ENCODE measurements at regions not wholly inside any gene's neighbourhood (a gene's known extent, or its start where the extent isn't known, plus 50 kb on each side); places are given as distances from the start of the nearest gene placed in this dataset.
A peak's percentile ranks its signal among the peaks of the same experiment; 100 is the strongest.

- Histone ChIP-seq H3K36me3 (ENCODE audit: control insufficient read depth in 4 of 4, insufficient read depth in 4 of 4, low read length in 3 of 4) (no peaks in the 10 kb centered on the region), H3K27ac (ENCODE audit: insufficient read depth in 1 of 2, low read depth in 1 of 2, low read length in 2 of 2, poor library complexity in 1 of 2, severe bottlenecking in 2 of 2) (no peak overlapping the region), H3K4me3 (ENCODE audit: control insufficient read depth in 1 of 7, extremely low read depth in 1 of 7, insufficient read depth in 4 of 7, low read depth in 2 of 7, low read length in 6 of 7) (no peak overlapping the region), H3K27me3 (replicated peaks in 2 of 5; ENCODE audit: control insufficient read depth in 4 of 5, insufficient read depth in 5 of 5, low read length in 4 of 5) (peaks cover 0 to 10% (median 2%) of the 10 kb centered on the region in 5 experiments), H3K9me3 (ENCODE audit: control extremely low read depth in 1 of 5, control insufficient read depth in 4 of 5, insufficient read depth in 2 of 5, low read depth in 1 of 5, low read length in 4 of 5) (no peaks in the 10 kb centered on the region), H3K4me1 (ENCODE audit: control extremely low read depth in 1 of 4, control insufficient read depth in 4 of 4, insufficient read depth in 4 of 4, low read length in 3 of 4) (no peaks in the 10 kb centered on the region)
- ChIA-PET POLR2A (no interaction called here), CTCF (interaction anchor here (0.6 to 1.6 kb wide), 2 partner anchors 17 to 441 kb away, joined by 3 to 5 read pairs; no protein-coding TSS in a partner anchor)
- 62% methylated on average over 2 of the region's 7 CpGs for WGBS (ENCODE audit: insufficient coverage)
- DNase-seq, result peak; percentile 13 to 46 (median 41)
Measured at GRCh38 chr10:62554632-62555199, 180.5 kb downstream of the ZNF365 start.

GRCh38 chr10:62559481-62560200, 185.5 kb downstream of the ZNF365 start:
- POLR2A ChIA-PET, result no interaction called here
- no peak for DNase-seq
- no peak overlapping the region for H3K4me3 ChIP-seq (ENCODE audit: control insufficient read depth in 1 of 7, extremely low read depth in 1 of 7, insufficient read depth in 4 of 7, low read depth in 2 of 7, low read length in 6 of 7)
- no peaks in the 10 kb centered on the region for H3K36me3 ChIP-seq (ENCODE audit: control insufficient read depth in 4 of 4, insufficient read depth in 4 of 4, low read length in 3 of 4)
- H3K4me1 ChIP-seq (ENCODE audit: control extremely low read depth in 1 of 4, control insufficient read depth in 4 of 4, insufficient read depth in 4 of 4, low read length in 3 of 4), result no peaks in the 10 kb centered on the region
- H3K9me3 ChIP-seq (ENCODE audit: control extremely low read depth in 1 of 5, control insufficient read depth in 4 of 5, insufficient read depth in 2 of 5, low read depth in 1 of 5, low read length in 4 of 5), result no peaks in the 10 kb centered on the region
- WGBS (ENCODE audit: insufficient coverage), result 100% methylated on average over 2 of the region's 5 CpGs
- peaks cover 0 to 10% (median 2%) of the 10 kb centered on the region in 5 experiments for H3K27me3 ChIP-seq (replicated peaks in 2 of 5; ENCODE audit: control insufficient read depth in 4 of 5, insufficient read depth in 5 of 5, low read length in 4 of 5)
- H3K27ac ChIP-seq (ENCODE audit: insufficient read depth in 1 of 2, low read depth in 1 of 2, low read length in 2 of 2, poor library complexity in 1 of 2, severe bottlenecking in 2 of 2), result no peak overlapping the region
- CTCF ChIA-PET, result no interaction called here

GRCh38 chr10:62560201-62560819, 186.1 kb downstream of the ZNF365 start:
- no peak overlapping the region for H3K27ac ChIP-seq (ENCODE audit: insufficient read depth in 1 of 2, low read depth in 1 of 2, low read length in 2 of 2, poor library complexity in 1 of 2, severe bottlenecking in 2 of 2)

GRCh38 chr10:62561151-62561550, 187.0 kb downstream of the ZNF365 start:
- no peak for DNase-seq
- Histone ChIP-seq H3K27me3 (replicated peaks in 2 of 5; ENCODE audit: control insufficient read depth in 4 of 5, insufficient read depth in 5 of 5, low read length in 4 of 5) (peaks cover 0 to 10% (median 2%) of the 10 kb centered on the region in 5 experiments), H3K4me1 (ENCODE audit: control extremely low read depth in 1 of 4, control insufficient read depth in 4 of 4, insufficient read depth in 4 of 4, low read length in 3 of 4) (no peaks in the 10 kb centered on the region), H3K4me3 (ENCODE audit: control insufficient read depth in 1 of 7, extremely low read depth in 1 of 7, insufficient read depth in 4 of 7, low read depth in 2 of 7, low read length in 6 of 7) (no peak overlapping the region), H3K9me3 (ENCODE audit: control extremely low read depth in 1 of 5, control insufficient read depth in 4 of 5, insufficient read depth in 2 of 5, low read depth in 1 of 5, low read length in 4 of 5) (no peaks in the 10 kb centered on the region), H3K27ac (ENCODE audit: insufficient read depth in 1 of 2, low read depth in 1 of 2, low read length in 2 of 2, poor library complexity in 1 of 2, severe bottlenecking in 2 of 2) (no peak overlapping the region), H3K36me3 (ENCODE audit: control insufficient read depth in 4 of 4, insufficient read depth in 4 of 4, low read length in 3 of 4) (no peaks in the 10 kb centered on the region)
- no CpG with 5 or more reads among the region's 3 CpGs for WGBS (ENCODE audit: insufficient coverage)
- CTCF ChIA-PET, result no interaction called here
- POLR2A ChIA-PET, result no interaction called here

More at GRCh38 chr10:62560201-62560819, 186.1 kb downstream of the ZNF365 start:
- DNase-seq, result no peak
- 100% methylated on average over 3 of the region's 4 CpGs for WGBS (ENCODE audit: insufficient coverage)
- Histone ChIP-seq H3K4me3 (ENCODE audit: control insufficient read depth in 1 of 7, extremely low read depth in 1 of 7, insufficient read depth in 4 of 7, low read depth in 2 of 7, low read length in 6 of 7) (no peak overlapping the region), H3K9me3 (ENCODE audit: control extremely low read depth in 1 of 5, control insufficient read depth in 4 of 5, insufficient read depth in 2 of 5, low read depth in 1 of 5, low read length in 4 of 5) (no peaks in the 10 kb centered on the region), H3K27me3 (replicated peaks in 2 of 5; ENCODE audit: control insufficient read depth in 4 of 5, insufficient read depth in 5 of 5, low read length in 4 of 5) (peaks cover 0 to 10% (median 2%) of the 10 kb centered on the region in 5 experiments), H3K4me1 (ENCODE audit: control extremely low read depth in 1 of 4, control insufficient read depth in 4 of 4, insufficient read depth in 4 of 4, low read length in 3 of 4) (no peaks in the 10 kb centered on the region), H3K36me3 (ENCODE audit: control insufficient read depth in 4 of 4, insufficient read depth in 4 of 4, low read length in 3 of 4) (no peaks in the 10 kb centered on the region)
- ChIA-PET POLR2A (no interaction called here), CTCF (no interaction called here)

- no peak overlapping the region for H3K27ac ChIP-seq (ENCODE audit: insufficient read depth in 1 of 2, low read depth in 1 of 2, low read length in 2 of 2, poor library complexity in 1 of 2, severe bottlenecking in 2 of 2)
- ChIA-PET CTCF (no interaction called here), POLR2A (no interaction called here)
- H3K4me1 ChIP-seq (ENCODE audit: control extremely low read depth in 1 of 4, control insufficient read depth in 4 of 4, insufficient read depth in 4 of 4, low read length in 3 of 4), result no peaks in the 10 kb centered on the region
- WGBS (ENCODE audit: insufficient coverage), result 82% methylated on average over 2 of the region's 2 CpGs
- no peak overlapping the region for H3K4me3 ChIP-seq (ENCODE audit: control insufficient read depth in 1 of 7, extremely low read depth in 1 of 7, insufficient read depth in 4 of 7, low read depth in 2 of 7, low read length in 6 of 7)
- no peaks in the 10 kb centered on the region for H3K36me3 ChIP-seq (ENCODE audit: control insufficient read depth in 4 of 4, insufficient read depth in 4 of 4, low read length in 3 of 4)
- no peaks in the 10 kb centered on the region for H3K9me3 ChIP-seq (ENCODE audit: control extremely low read depth in 1 of 5, control insufficient read depth in 4 of 5, insufficient read depth in 2 of 5, low read depth in 1 of 5, low read length in 4 of 5)
- H3K27me3 ChIP-seq (replicated peaks in 2 of 5; ENCODE audit: control insufficient read depth in 4 of 5, insufficient read depth in 5 of 5, low read length in 4 of 5), result peaks cover 0 to 6% (median 2%) of the 10 kb centered on the region in 5 experiments
- DNase-seq, result no peak
Measured at GRCh38 chr10:62562101-62562500, 187.9 kb downstream of the ZNF365 start.

GRCh38 chr10:62562795-62563194, 188.6 kb downstream of the ZNF365 start:
- CTCF ChIA-PET, result no interaction called here

GRCh38 chr10:62573929-62574328, 199.8 kb downstream of the ZNF365 start:
- no peak overlapping the region for H3K27ac ChIP-seq (ENCODE audit: insufficient read depth in 1 of 2, low read depth in 1 of 2, low read length in 2 of 2, poor library complexity in 1 of 2, severe bottlenecking in 2 of 2)
- CTCF ChIA-PET, result no interaction called here
- H3K27me3 ChIP-seq (replicated peaks in 2 of 5; ENCODE audit: control insufficient read depth in 4 of 5, insufficient read depth in 5 of 5, low read length in 4 of 5), result peaks cover 0 to 3% (median 0%) of the 10 kb centered on the region in 5 experiments
- no peaks in the 10 kb centered on the region for H3K4me1 ChIP-seq (ENCODE audit: control extremely low read depth in 1 of 4, control insufficient read depth in 4 of 4, insufficient read depth in 4 of 4, low read length in 3 of 4)
- H3K36me3 ChIP-seq (ENCODE audit: control insufficient read depth in 4 of 4, insufficient read depth in 4 of 4, low read length in 3 of 4), result no peaks in the 10 kb centered on the region
- DNase-seq, result no peak
- 91% methylated on average over 3 of the region's 3 CpGs for WGBS (ENCODE audit: insufficient coverage)
- no peaks in the 10 kb centered on the region for H3K9me3 ChIP-seq (ENCODE audit: control extremely low read depth in 1 of 5, control insufficient read depth in 4 of 5, insufficient read depth in 2 of 5, low read depth in 1 of 5, low read length in 4 of 5)
- no peak overlapping the region for H3K4me3 ChIP-seq (ENCODE audit: control insufficient read depth in 1 of 7, extremely low read depth in 1 of 7, insufficient read depth in 4 of 7, low read depth in 2 of 7, low read length in 6 of 7)
- POLR2A ChIA-PET, result no interaction called here

More at GRCh38 chr10:62562795-62563194, 188.6 kb downstream of the ZNF365 start:
- no peaks in the 10 kb centered on the region for H3K9me3 ChIP-seq (ENCODE audit: control extremely low read depth in 1 of 5, control insufficient read depth in 4 of 5, insufficient read depth in 2 of 5, low read depth in 1 of 5, low read length in 4 of 5)
- POLR2A ChIA-PET, result no interaction called here
- no peaks in the 10 kb centered on the region for H3K36me3 ChIP-seq (ENCODE audit: control insufficient read depth in 4 of 4, insufficient read depth in 4 of 4, low read length in 3 of 4)
- no peak overlapping the region for H3K27ac ChIP-seq (ENCODE audit: insufficient read depth in 1 of 2, low read depth in 1 of 2, low read length in 2 of 2, poor library complexity in 1 of 2, severe bottlenecking in 2 of 2)
- H3K4me1 ChIP-seq (ENCODE audit: control extremely low read depth in 1 of 4, control insufficient read depth in 4 of 4, insufficient read depth in 4 of 4, low read length in 3 of 4), result no peaks in the 10 kb centered on the region
- no peak for DNase-seq
- H3K4me3 ChIP-seq (ENCODE audit: control insufficient read depth in 1 of 7, extremely low read depth in 1 of 7, insufficient read depth in 4 of 7, low read depth in 2 of 7, low read length in 6 of 7), result no peak overlapping the region
- peaks cover 0 to 6% (median 2%) of the 10 kb centered on the region in 5 experiments for H3K27me3 ChIP-seq (replicated peaks in 2 of 5; ENCODE audit: control insufficient read depth in 4 of 5, insufficient read depth in 5 of 5, low read length in 4 of 5)

All from common myeloid progenitor, CD34-positive (primary cell).